RWPE2 (cell line): ENCODE measurements at regions not wholly inside any gene's neighbourhood (a gene's known extent, or its start where the extent isn't known, plus 50 kb on each side); places are given as distances from the start of the nearest gene placed in this dataset.

Experiments used
- ATAC-seq: fragments of 200-7000 bp; cut with Tn5 transposase; 3 replicates; pipeline ENCODE4 v1.9.1; 2021; ENCODE audit warnings: low read depth
- DNase-seq: peaks from one replicate; pipeline ENCODE4 v3.0.0-alpha.2; 2020; ENCODE audit warnings: low spot score
- H3K27ac ChIP-seq: fragments of 450-650 bp; 2 replicates; pipeline ENCODE4 v1.5.1; 2017; ENCODE audit warnings: mild to moderate bottlenecking; ENCODE audit not compliant: poor library complexity, severe bottlenecking
- H3K27me3 ChIP-seq: fragments of 250-450 bp; sonication (Bioruptor Pico); 2 replicates; pipeline ENCODE4 v1.5.1; 2021; ENCODE audit warnings: mild to moderate bottlenecking, moderate library complexity; ENCODE audit not compliant: insufficient read depth, poor library complexity, severe bottlenecking
- H3K36me3 ChIP-seq: fragments of 250-450 bp; sonication (Bioruptor Pico); 2 replicates; pipeline ENCODE4 v1.5.1; 2020; ENCODE audit warnings: low read depth, mild to moderate bottlenecking, moderate library complexity
- H3K4me1 ChIP-seq: fragments of 250-450 bp; sonication (Bioruptor Pico); 2 replicates; pipeline ENCODE4 v1.5.1; 2021; ENCODE audit warnings: mild to moderate bottlenecking, moderate library complexity; ENCODE audit not compliant: insufficient read depth, poor library complexity, severe bottlenecking
- H3K4me3 ChIP-seq: fragments of 250-450 bp; sonication (Bioruptor Pico); 2 replicates; pipeline ENCODE4 v1.5.1; 2021; ENCODE audit warnings: mild to moderate bottlenecking, moderate library complexity; ENCODE audit not compliant: severe bottlenecking
- H3K9me3 ChIP-seq: fragments of 250-450 bp; sonication (Bioruptor Pico); 2 replicates; pipeline ENCODE4 v1.5.1; 2021; ENCODE audit warnings: mild to moderate bottlenecking, moderate library complexity; ENCODE audit not compliant: severe bottlenecking
- CTCF ChIP-seq: fragments of 450-650 bp; IDR thresholded peaks from one replicate; pipeline ENCODE4 v1.5.1; 2017; ENCODE audit warnings: mild to moderate bottlenecking, moderate library complexity; ENCODE audit not compliant: poor library complexity, severe bottlenecking

- no peak overlapping the region for H3K4me3 ChIP-seq
- no peak for DNase-seq
- no peaks in the 10 kb centered on the region for H3K9me3 ChIP-seq
- H3K27ac ChIP-seq, result no peak overlapping the region
- peaks cover 8% of the 10 kb centered on the region for H3K4me1 ChIP-seq
- TF ChIP-seq CTCF, result no peak
- ATAC-seq, result peak; percentile 68
- H3K36me3 ChIP-seq, result no peaks in the 10 kb centered on the region
- no peaks in the 10 kb centered on the region for H3K27me3 ChIP-seq
Measured at GRCh38 chr2:120490091-120490798, 144.3 kb downstream of the INHBB start.

- Histone ChIP-seq H3K27me3 (no peaks in the 10 kb centered on the region), H3K4me1 (peaks cover 8% of the 10 kb centered on the region), H3K4me3 (no peak overlapping the region), H3K9me3 (no peaks in the 10 kb centered on the region), H3K27ac (no peak overlapping the region), H3K36me3 (no peaks in the 10 kb centered on the region)
- no peak for DNase-seq
- no peak for ATAC-seq
- TF ChIP-seq CTCF, result no peak
Measured at GRCh38 chr2:120491111-120491625, 145.2 kb downstream of the INHBB start.

GRCh38 chr2:120493231-120493630, 147.3 kb downstream of the INHBB start:
- no peak overlapping the region for H3K4me3 ChIP-seq
- H3K27me3 ChIP-seq, result no peaks in the 10 kb centered on the region
- no peak for DNase-seq
- no peak overlapping the region for H3K27ac ChIP-seq
- H3K9me3 ChIP-seq, result no peaks in the 10 kb centered on the region
- no peak for ATAC-seq
- no peaks in the 10 kb centered on the region for H3K36me3 ChIP-seq
- peaks cover 8% of the 10 kb centered on the region for H3K4me1 ChIP-seq
- no peak for TF ChIP-seq CTCF

- DNase-seq (no peak), ATAC-seq (no peak)
- Histone ChIP-seq H3K4me3 (no peak overlapping the region), H3K36me3 (no peaks in the 10 kb centered on the region), H3K27ac (no peak overlapping the region), H3K9me3 (no peaks in the 10 kb centered on the region), H3K27me3 (no peaks in the 10 kb centered on the region), H3K4me1 (peaks cover 8% of the 10 kb centered on the region)
- TF ChIP-seq CTCF, result no peak
Measured at GRCh38 chr2:120494446-120494845, 148.5 kb downstream of the INHBB start.

GRCh38 chr2:120495586-120495985, 149.7 kb downstream of the INHBB start:
- Histone ChIP-seq H3K27me3 (no peaks in the 10 kb centered on the region), H3K27ac (no peak overlapping the region), H3K4me3 (no peak overlapping the region), H3K36me3 (no peaks in the 10 kb centered on the region), H3K9me3 (no peaks in the 10 kb centered on the region), H3K4me1 (no peaks in the 10 kb centered on the region)
- ATAC-seq (no peak), DNase-seq (no peak)
- TF ChIP-seq CTCF, result no peak
